SHP77 (cell line): ENCODE measurements at regions not wholly inside any gene's neighbourhood (a gene's known extent, or its start where the extent isn't known, plus 50 kb on each side); places are given as distances from the start of the nearest gene placed in this dataset.
"Not testable (repeated sequence)": the region's sequence is repeated elsewhere in the genome, so short reads cannot be mapped to it uniquely, and the experiment has no call there.

Experiments
- DNase-seq, 2 experiments: peaks; one replicate each; lab custom pipeline; 2025; lab: John Stamatoyannopoulos, UW

DNA sequence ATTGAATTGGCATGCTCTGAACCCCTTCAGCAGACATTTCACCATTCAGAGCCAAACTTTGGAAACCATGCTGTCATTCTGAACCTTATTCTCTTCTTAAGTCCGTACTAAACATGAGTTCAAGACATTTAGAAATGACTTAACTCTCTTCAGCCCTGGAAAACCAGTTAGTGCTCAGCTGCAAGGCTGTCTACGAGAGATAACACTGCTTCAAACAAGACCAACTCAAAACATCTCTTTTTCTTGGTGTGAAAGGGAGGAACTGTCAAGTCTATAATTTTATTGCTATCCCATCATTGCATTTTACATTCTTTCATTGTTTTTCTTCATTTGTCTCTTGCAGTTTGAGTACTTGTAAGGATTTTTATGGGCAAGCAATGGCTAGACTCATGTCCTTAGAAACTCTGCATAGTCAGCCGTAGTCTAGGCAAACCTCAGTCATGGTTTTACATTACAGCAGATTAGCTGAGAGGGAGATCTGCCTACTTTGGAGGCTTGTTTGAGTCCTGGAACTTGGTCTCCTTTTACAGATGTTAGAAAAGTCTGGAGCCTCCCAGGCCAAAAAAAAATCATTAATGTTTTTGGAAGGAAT, 120.6 kb upstream of the JADE1 start:
- DNase-seq: no peak

DNA sequence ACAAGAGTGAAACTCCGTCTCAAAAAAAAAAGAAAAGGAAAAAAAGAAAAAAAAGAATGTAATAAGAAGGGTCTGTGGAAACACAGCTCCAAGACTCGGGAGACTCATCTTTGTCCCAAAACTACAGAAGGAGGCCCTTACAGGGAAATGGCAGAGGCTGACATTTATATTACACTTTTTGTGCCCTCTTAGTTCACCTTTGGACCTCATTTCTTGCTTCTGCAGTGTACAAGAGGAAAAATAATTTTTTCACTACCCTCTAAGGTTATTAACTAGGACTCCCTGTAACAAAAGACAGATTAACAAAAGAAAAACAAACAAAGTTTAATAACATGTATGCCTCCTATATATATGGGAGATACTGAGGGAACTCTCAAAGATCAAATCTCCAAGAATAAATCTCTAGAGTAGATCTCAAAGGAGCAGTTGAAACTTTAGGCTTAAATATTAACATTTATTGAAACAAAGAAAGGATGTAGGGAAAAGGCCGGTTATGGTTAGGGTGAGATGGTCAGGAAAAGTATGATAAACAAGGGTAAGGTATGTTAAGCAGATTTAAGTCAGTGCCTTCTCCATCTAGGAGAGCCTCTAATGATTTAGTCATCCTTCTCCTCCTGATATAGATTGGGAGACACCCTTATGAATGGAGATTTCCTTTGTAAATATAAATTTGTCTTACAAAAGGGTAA, 121.3 kb upstream of the JADE1 start:
- DNase-seq: no peak

DNA sequence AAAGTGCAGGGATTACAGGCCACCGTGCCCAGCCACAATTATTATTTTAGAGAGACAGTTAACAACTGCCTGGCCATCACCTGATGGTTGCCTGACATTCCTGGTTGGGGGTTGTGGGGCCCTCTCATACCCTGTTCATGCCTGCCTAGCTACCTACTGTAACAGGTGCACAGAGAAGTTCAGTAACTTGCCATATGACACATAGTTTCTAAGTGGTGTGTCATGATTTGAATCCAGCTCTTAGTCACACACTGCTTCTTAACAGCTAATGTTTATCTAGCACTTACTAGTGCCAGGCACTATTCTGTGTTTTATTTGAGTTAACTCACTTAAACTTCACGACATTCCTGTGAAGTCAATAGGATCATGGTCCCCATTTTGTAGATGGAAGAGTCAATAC, 122.7 kb upstream of the JADE1 start:
- no peak for DNase-seq

DNA sequence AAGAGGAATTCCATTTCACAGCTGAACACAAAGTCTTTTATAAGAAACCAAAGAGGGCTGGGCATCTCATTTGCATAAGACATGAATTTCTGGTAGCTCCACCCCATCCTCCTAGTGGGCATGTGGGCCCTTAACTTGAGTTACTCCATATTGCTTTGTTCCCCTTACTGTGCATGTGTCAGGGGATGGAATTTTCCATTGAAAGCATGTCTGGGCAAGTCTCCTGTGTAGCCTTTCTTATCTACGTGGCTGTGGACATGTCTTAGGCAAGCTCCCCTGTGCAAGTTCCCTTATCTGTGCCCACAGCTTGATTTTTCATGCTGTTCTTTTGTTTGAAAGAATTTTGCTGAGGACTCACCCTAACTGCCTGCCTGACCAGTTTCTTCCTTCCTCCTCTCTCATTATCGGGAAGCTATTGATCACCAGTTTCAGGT, 123.5 kb upstream of the JADE1 start:
- no peak for DNase-seq

DNA sequence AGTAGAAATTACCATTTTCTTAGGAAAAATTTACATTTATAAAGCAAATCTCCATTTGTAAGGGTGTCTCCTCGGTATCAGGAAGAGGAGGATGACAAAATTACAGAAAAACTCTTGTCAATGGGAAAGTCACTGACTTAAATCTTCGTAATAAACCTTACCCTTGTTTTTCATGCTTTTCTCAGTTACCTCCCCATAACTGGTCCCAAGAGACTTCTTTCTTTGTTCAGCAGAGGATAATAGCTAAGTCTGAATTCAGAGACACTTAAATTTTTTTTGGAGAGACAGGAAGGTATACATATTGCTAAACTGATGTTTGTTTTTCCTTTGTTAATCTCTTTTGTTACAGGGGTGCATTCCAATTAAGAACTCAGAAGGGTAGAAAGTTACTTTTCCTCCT, 125.5 kb upstream of the JADE1 start:
- no peak for DNase-seq

DNA sequence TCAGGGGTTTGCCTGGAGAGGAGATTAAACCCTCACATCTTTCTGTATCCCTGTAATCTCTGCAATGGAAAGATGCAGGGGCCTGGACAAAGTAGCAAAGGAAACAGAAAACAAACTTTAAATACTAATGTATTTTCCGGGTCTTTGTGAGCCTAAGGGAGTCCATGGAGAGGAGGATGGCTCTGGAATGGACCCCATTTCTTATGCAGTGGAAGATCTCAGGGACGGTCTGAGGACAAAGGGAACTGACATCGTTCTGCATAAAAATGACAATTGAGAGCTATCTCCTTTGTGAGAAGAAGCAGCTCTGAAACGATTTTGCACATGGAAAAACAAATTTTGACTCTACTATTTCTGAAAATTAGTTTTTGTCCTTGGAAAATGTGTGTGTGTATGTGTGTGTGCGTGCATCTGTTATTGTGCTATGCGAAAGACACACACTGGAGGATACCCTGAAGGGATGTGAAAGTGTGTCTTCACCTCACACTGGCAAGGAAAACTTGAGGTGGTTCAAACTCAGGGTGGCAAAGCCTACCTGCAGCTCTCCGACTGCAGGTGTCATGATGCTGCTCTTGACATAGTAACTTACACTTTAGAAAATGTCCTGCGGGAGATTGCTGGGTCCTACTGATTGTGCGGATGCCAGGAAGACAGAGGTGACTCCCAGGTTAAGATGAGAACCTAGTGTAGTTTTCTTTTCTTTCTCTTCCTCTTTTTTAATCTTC, 126.4 kb upstream of the JADE1 start:
- no peak for DNase-seq

DNA sequence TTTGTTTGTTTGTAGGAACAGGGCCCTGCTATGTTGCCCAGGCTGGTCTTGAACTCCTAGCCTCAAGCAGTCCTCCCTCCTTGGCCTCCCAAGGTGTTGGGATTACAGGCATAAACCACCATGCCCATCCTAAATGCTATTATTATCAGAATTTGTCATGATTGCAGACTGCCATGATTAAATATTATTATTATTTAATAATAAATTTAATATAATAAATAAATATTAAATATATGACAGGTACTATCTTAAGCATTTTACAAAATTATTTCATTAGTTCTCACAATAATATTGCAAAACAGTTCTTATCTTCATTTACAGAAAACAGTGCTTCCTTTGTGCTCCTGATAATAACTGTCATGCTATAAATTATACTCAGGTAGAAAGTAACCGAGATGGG, 133.4 kb upstream of the JADE1 start:
- DNase-seq: no peak

DNA sequence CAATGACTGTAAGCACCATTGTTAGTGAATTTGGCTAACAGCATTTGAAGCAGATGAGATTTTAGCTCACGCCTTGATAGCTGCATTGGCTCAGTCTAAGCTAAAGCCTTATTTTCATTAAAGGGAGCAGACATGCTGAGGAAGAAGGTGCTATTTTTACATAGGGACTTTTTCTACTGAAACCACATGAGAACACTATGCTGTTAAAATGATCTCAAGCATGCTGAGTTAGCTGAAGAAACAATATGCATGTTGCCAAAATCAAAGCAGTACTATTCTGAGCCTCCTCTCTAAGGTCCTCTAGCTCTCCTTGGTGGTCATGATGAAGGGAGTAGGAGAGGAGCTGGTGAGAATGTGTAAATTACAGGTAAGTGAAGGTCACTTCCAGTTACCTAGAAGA, 134.4 kb upstream of the JADE1 start:
- no peak for DNase-seq

DNA sequence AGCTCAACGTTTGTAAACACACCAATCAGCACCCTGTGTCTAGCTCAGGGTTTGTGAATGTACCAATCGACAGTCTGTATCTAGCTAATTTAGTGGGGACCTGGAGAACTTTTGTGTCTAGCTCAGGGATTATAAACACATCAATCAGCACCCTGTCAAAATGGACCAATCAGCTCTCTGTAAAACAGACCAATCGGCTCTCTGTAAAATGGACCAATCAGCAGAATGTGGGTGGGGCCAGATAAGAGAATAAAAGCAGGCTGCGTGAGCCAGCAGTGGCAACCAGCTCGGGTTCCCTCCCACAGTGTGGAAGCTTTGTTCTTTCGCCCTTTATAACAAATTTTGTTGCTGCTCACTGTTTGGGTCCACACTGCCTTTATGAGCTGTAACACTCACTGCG, 136.3 kb upstream of the JADE1 start:
- not testable (repeated sequence) for DNase-seq

DNA sequence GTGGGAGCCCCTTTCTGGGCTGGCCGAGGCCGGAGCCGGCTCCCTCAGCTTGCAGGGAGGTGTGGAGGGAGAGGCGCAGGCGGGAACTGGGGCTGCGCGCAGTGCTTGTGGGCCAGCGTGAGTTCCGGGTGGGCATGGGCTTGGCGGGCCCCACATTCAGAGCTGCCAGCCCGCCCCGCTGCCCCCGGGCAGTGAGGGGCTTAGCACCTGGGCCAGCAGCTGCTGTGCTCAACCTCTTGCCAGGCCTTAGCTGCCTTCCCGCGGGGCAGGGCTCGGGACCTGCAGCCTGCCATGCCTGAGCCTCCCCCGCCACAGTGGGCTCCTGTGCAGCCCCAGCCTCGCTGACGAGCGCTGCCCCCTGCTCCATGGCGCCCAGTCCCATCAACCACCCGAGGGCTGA, 136.9 kb upstream of the JADE1 start:
- DNase-seq: not testable (repeated sequence)

DNA sequence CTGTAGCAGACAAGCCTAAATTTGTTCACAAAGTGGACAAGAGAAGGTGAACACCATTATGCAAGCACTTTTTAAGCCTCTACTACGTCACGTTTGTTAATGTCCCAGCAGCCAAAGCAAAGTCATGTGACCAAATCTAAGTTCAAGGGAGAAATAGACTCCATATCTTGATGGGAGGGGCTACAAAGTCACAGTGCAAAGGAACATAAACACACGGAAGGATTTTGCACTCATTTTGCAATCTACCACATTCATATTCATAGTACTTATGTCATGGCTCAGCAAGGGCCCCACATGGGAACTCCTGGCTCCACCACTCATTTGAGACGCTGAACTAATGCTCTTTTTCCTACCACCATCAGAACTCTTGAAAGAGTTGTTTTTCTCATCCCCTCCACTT, 139.0 kb upstream of the JADE1 start:
- no peak for DNase-seq

DNA sequence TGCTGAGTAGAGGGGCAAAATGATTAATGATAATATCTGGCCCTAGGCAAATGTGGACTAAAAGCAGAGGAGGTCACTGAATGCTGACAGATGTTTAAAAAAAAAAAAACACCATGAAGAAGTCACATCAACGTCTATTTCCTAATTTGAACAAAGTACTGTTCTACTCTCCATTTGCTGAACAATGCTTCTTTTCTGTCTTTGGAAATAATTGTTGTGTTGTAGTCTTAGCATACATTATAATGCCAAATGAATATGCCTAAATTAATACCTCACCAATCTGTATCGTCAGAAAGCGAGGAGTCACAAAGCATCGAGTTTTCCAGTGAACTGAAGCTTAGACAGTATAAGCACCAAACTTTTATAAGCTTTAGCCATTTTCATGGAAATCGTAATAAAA, 140.9 kb upstream of the JADE1 start:
- DNase-seq: no peak

DNA sequence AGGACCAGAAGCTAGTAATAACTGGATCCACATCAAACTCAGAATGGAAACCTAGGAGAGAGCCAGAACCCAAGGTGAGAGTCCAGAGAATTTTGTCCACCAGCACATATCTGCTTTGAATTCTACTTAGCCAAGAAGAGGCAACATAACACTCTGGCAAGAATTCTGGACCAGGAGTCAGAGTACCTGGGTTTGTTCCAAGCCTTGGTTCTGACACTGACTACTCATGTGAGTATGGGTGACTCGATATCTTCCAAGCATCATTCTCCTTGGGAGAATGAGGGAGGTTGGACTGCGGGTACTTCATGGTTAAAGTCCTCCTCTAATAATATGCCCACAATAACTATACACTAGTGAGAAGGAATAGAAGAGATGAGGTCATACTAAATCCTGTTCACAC, 144.0 kb upstream of the JADE1 start:
- no peak for DNase-seq

DNA sequence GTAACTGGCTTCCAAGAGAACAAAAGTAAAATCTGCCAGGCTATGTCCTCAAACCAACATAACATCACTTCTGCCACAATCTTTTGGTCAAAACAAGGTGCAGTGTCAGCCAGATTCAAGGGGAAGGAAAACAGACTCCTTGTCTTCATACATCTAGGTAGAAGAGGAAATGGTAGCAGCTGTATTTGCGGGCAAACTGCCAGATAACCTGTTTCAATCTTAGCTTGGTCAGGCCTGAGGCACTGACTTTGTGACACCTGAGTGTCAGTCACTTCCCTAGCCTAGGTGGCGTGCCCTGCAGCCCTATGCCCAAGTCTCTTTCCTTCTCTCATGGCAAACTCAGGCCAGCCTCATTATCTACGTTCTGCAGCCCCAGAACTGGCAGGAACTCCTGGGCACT, 146.2 kb upstream of the JADE1 start:
- DNase-seq: no peak

DNA sequence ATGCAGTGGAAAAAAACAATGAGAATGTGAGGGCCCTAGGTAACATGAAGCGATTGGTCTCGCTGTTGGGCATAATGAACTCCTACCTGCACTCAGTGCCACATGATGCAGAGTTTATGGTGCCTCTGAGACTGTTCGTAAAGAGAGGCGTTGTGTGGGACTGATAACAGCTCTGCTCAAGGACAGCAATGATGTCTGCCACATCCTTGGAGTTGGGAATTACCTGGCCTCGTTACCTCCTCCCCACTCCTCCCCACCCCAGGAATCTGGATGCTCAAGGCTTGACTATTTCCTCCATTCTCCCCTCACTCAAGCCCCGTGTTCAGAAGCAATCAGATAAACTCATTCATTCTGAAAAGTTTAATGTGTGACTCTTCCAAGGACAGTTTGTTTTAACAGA, 148.0 kb upstream of the JADE1 start:
- DNase-seq: no peak

DNA sequence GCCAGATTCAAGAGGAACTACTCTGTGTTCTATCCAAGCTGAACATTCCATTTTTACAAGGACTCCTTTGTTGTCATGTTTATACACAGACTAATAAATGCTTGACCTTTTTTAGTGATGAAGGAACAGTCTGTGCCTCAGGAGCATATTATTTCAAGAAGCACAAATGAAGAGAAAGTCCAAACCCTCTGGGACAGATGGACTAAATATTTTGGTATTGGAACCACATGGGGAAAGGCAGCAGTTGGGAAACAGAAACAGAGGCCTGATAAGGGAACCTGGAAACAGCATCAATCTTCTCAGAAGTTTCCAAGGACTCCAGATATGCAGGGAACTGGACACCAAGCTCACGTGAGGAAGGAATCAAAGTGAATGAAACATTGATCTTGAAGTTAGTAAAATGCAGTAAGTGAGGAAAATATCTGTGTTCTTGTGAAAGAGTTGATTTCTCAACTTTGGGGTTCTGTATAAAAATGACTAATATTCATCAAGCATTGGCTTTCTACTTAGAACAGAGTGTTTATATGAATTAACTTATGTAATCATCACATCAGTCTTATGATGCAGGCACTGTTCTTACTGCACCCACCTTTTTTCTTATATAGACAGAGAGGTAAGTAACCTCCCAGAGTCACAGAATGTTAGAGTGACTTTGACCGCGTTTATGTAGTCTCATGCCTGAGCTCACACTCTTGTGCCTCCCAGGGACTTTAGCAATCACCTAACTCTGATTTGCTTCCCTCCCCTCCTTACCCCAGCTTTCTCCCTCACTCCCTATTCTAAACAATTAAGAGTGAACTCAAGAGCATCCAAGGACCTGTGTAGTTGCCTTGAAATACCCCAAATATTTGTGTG, 148.9 kb upstream of the JADE1 start:
- no peak for DNase-seq

DNA sequence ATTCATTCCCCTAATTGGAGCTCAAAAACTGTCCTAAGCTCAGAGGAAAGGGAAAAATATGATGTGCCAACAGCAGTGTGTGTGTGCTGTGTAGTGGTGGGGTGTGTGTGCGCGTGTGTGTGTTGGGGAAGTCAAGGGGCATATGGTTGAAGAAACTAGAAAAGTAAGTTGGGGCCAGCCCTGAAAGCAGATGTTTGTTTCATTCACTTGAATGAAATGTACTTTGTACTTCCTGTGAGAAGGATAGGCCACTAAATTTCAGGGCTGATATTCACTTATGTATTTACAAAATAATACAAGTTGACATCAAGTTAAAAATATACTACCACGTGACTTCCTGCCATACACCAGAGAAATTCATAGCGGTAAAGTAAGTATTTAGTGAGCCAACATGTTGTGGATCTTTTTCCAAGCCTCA, 151.3 kb upstream of the JADE1 start:
- no peak for DNase-seq

DNA sequence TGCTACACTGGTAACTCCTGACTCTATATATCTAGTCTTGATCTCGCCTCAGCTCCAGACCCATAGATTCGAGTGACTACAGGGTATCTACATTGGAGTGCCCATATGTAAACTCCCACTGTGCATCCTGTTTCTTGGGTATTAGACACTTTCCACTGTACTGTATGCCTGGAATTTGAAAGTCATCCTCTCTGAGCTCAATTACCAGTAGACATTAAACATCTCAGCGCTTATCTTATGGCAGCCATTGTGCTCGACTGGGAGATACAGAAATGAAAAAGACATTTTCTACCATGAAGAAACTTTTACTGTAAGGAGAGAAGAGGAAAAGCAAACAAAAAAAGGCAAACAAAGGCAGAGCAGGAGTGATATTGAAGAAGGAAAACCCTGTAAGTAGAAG, 151.9 kb upstream of the JADE1 start:
- DNase-seq: no peak

DNA sequence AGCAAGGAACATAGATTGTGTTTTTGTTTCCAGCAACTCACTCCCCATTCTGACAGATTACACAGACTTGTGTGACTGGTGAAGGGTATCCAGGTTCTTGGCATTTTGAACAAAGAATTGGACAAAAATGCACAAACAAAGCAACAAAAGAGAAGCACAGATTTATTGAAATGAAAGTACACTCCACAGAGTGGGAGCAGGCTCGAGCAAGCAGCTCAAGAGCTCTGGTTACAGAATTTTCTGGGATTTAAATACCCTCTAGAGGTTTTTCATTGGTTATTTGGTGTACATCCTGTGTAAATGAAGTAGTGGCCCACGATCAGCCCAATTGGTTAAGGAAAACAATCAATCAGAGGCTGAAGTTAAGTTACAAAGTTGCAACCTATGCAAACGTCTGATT, 155.0 kb upstream of the JADE1 start:
- DNase-seq: no peak

DNA sequence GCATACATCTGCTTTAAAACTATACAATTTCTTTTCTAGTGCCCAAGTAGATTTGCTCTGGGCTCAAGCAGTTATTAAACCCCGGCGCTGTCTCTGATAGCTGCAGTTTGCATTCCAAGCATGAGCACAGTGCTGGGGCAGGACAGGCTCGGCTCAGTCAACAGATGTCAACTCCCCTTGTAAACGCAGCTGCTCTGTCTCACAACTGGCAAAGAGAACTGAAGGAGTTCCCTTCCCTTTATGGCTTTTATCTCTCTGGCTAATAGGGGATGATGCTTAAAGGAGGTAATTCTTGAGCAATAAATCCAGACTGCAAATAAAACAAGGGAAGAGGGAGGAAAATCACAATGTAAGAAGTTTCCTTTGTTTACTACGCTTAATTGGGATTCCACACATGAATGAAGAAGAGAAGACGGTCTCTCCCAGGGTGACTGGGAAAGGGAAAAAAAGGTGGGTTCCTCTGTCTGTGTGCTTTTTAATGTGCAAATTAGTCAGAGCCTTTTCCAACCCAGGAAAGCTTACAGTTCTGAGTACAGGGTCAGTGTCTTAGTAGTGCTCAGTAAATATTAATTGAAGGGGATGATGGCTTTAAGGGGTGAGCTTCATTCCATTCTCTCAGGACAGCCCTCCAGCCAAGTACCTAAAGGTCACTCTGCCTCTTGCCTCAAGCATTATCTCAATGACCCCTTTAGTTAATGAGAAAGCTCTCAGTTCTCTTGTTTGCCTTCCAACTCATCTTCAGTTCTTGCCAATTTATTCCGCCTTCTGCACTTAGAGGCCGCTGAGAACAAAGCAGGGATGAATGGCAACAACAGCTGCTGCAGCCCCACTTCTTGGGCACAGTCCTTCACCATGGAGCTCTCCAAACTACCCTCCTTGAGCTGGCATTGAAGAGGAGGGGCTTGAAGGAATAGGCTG, 155.7 kb upstream of the JADE1 start:
- DNase-seq: peak; percentile 25 to 32

DNA sequence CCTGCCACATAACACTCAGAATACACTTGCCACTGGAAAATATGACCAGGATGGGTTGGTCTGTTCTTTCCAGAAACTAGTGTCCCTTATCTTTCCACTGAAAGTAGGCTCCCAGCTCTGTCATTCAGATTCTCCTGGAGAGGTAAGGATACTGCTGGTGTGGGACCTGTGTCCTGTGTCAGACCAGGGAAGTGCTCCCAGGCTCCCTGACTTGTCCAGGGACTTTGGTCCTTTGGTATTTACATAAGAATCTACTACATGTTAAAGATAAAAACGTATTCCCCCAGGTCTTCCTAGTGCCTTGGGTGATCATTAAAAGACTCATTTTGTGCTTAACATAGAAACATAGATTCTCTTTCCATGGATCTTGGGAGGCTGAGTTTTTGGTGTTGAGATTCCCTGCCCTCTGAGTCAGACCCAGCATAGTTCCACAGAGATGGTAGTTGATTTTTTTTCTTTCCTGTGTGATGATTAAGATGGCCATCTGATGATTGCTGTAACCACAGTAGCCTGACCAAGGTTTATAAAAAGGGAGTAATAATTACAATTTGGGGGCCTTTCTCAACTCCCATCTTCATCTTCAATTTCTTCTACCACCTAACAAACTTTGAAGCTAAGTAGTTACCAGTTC, 159.8 kb upstream of the JADE1 start:
- no peak for DNase-seq
